ENCODE measurements at regions not wholly inside any gene's neighbourhood (a gene's known extent, or its start where the extent isn't known, plus 50 kb on each side); places are given as distances from the start of the nearest gene placed in this dataset.

DNA sequence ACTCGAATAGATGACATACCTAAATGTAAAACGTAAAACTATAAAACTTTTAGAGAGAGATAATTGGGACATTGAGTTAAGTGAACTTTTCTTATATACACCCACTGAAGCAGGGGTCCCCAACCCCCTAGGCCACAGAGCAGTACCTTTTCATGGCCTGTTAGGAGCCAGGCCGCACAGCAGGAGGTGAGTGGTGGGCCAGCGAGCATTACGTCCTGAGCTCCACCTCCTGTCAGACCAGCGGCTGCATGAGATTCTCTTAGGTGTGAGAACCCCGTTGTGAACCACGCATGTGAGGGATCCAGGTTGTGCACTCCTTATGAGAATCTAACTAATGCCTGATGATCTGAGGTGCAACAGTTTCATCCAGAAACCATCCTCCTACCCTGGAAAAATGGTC lies 114.8 kb downstream of the HMX1 start:
- FAIRE-seq = no peak
- CTCF ChIA-PET (ENCODE audit: partially characterized antibody) = no interaction called here
- 89% methylated on average over 8 of the region's 8 CpGs; no CpG with 5 or more reads in 1 of the 2 experiments for WGBS, 2 experiments (ENCODE audit: extremely low coverage in 1 of 2, insufficient coverage in 1 of 2, insufficient read length in 1 of 2, insufficient replicate concordance in 2 of 2, low coverage in 1 of 2, low lambda C conversion rate in 2 of 2, missing lambda C conversion rate in 1 of 2)

More for the DNA sequence above, 114.8 kb downstream of the HMX1 start:
- no peak overlapping the region for H2BK15ac ChIP-seq (ENCODE audit: low read length)
- H3K4me1 ChIP-seq (replicated peaks in 1 of 4; ENCODE audit: control insufficient read depth in 3 of 4, insufficient read depth in 4 of 4, low read length in 3 of 4) = no peaks in the 10 kb centered on the region
- H3K4me3 ChIP-seq (ENCODE audit: extremely low read depth in 1 of 4, insufficient read depth in 2 of 4, low read depth in 3 of 4, low read length in 4 of 4) = no peak overlapping the region
- no peak overlapping the region for H4K91ac ChIP-seq (replicated peaks; ENCODE audit: insufficient read length, low read length)
- H2AK5ac ChIP-seq (ENCODE audit: low read depth, low read length) = no peak overlapping the region
- H3K36me3 ChIP-seq (ENCODE audit: control insufficient read depth in 2 of 4, insufficient read depth in 4 of 4, low read length in 3 of 4) = no peaks in the 10 kb centered on the region; a peak in 1 of 8 replicates
- H2BK20ac ChIP-seq (ENCODE audit: low read length) = no peak overlapping the region
- H4K5ac ChIP-seq (ENCODE audit: insufficient read length, low read depth, low read length) = no peak overlapping the region
- POLR2A ChIA-PET (ENCODE audit: partially characterized antibody) = no interaction called here
- H3K9me3 ChIP-seq (ENCODE audit: insufficient read depth in 2 of 2, low read depth in 1 of 2, low read length in 1 of 2) = peaks cover 0 to 4% of the 10 kb centered on the region in 2 experiments; a peak in 2 of 4 replicates
- no peak overlapping the region for H4K8ac ChIP-seq (ENCODE audit: extremely low read depth, insufficient read depth, low read length)
- no peak overlapping the region for H3K56ac ChIP-seq (replicated peaks; ENCODE audit: insufficient read length, low read depth, low read length)
- no peak overlapping the region for H3K4me2 ChIP-seq (ENCODE audit: insufficient read depth in 1 of 2, low read depth in 2 of 2, low read length in 2 of 2)
- no peaks in the 10 kb centered on the region for H3K79me2 ChIP-seq (ENCODE audit: control insufficient read depth in 1 of 2, insufficient read depth in 2 of 2, low read length in 2 of 2)
- no peak for DNase-seq (ENCODE audit: low read depth in 1 of 2, low spot score in 2 of 2)
- TF ChIP-seq POU5F1 (IDR thresholded peaks at IDR 0.05; ENCODE audit: low read depth, low read length) (no peak), CTBP2 (IDR thresholded peaks at IDR 0.05; ENCODE audit: borderline replicate concordance, insufficient read depth, insufficient read length, low read length) (no peak), NANOG (IDR thresholded peaks at IDR 0.05; ENCODE audit: insufficient read depth, low read depth, low read length, poor library complexity, severe bottlenecking) (no peak), PHF8 (conservative IDR thresholded peaks at IDR 0.05; ENCODE audit: low read depth, low read length) (no peak), TAF1 (IDR thresholded peaks at IDR 0.05; ENCODE audit: low read depth, low read length) (no peak), FOSL1 (IDR thresholded peaks at IDR 0.05; ENCODE audit: insufficient read depth, low read depth, low read length) (no peak), SIX5 (IDR thresholded peaks at IDR 0.05; ENCODE audit: low read depth, low read length) (no peak), CHD2 (IDR thresholded peaks at IDR 0.05; ENCODE audit: low read length) (no peak), SRF (IDR thresholded peaks at IDR 0.05; ENCODE audit: low read depth, low read length) (no peak)
- TF ChIP-seq, protein P1, sequence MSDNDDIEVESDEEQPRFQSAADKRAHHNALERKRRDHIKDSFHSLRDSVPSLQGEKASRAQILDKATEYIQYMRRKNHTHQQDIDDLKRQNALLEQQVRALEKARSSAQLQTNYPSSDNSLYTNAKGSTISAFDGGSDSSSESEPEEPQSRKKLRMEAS (IDR thresholded peaks at IDR 0.05) = no peak
- TF ChIP-seq, protein P2, sequence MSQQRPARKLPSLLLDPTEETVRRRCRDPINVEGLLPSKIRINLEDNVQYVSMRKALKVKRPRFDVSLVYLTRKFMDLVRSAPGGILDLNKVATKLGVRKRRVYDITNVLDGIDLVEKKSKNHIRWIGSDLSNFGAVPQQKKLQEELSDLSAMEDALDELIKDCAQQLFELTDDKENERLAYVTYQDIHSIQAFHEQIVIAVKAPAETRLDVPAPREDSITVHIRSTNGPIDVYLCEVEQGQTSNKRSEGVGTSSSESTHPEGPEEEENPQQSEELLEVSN (IDR thresholded peaks at IDR 0.05) = no peak
- H3K23me2 ChIP-seq (ENCODE audit: low read depth, low read length) = no peaks in the 10 kb centered on the region
- H3K4ac ChIP-seq (replicated peaks; ENCODE audit: insufficient read length, low read depth, low read length) = no peak overlapping the region
- no peak overlapping the region for H2AFZ ChIP-seq (ENCODE audit: low read length)
- no peaks in the 10 kb centered on the region for H3K27me3 ChIP-seq (replicated peaks in 1 of 4; ENCODE audit: control insufficient read depth in 3 of 4, extremely low read depth in 1 of 4, insufficient read depth in 3 of 4, low read length in 3 of 4)
- no peak overlapping the region for H2BK120ac ChIP-seq (replicated peaks; ENCODE audit: low read depth, low read length)
- H4K20me1 ChIP-seq (replicated peaks in 1 of 2; ENCODE audit: control insufficient read depth in 1 of 2, insufficient read depth in 2 of 2, low read length in 2 of 2) = no peaks in the 10 kb centered on the region
- no peak overlapping the region for H2BK12ac ChIP-seq (ENCODE audit: low read depth, low read length)
- no peak overlapping the region for H3K14ac ChIP-seq (ENCODE audit: insufficient read length)
- no peak overlapping the region for H2BK5ac ChIP-seq (ENCODE audit: low read depth, low read length)
- H3K9ac ChIP-seq (replicated peaks in 1 of 4; ENCODE audit: extremely low read depth in 1 of 4, low read depth in 3 of 4, low read length in 3 of 4) = no peak overlapping the region
- H3K23ac ChIP-seq (ENCODE audit: insufficient read length) = no peak overlapping the region
- no peaks in the 10 kb centered on the region for H3K79me1 ChIP-seq (ENCODE audit: low read depth, low read length)
- H3K18ac ChIP-seq (ENCODE audit: extremely low read depth, low read length) = no peak overlapping the region
- H3K27ac ChIP-seq (ENCODE audit: low read depth, low read length) = no peak overlapping the region

Data from H1 (cell line).